ENCODE measurements at regions not wholly inside any gene's neighbourhood (a gene's known extent, or its start where the extent isn't known, plus 50 kb on each side); places are given as distances from the start of the nearest gene placed in this dataset.

GRCh38 chr3:81308306-81308705, 453.1 kb downstream of the GBE1 start:
- no peaks in the 10 kb centered on the region for H3K36me3 ChIP-seq
- DNase-seq (ENCODE audit: extremely low spot score), result no peak
- no peaks in the 10 kb centered on the region for H3K9me3 ChIP-seq
- H3K27me3 ChIP-seq, result no peaks in the 10 kb centered on the region
- no peak for TF ChIP-seq POLR2AphosphoS5 (IDR thresholded peaks at IDR 0.05)
- TF ChIP-seq POLR2A (IDR thresholded peaks at IDR 0.05; ENCODE audit: low read depth), result no peak
- no peak for TF ChIP-seq CTCF (IDR thresholded peaks at IDR 0.05)
- no peak for TF ChIP-seq EP300 (IDR thresholded peaks at IDR 0.05)
- no peak overlapping the region for H3K4me3 ChIP-seq
- no peak overlapping the region for H3K27ac ChIP-seq (replicated peaks in 1 of 4)
- intact Hi-C loops (cut with DNase I), result no loop called here
- WGBS, result 94% methylated on average over 1 of the region's 1 CpG
- no peaks in the 10 kb centered on the region for H3K4me1 ChIP-seq

GRCh38 chr3:81307221-81307620, 454.2 kb downstream of the GBE1 start:
- TF ChIP-seq POLR2AphosphoS5 (IDR thresholded peaks at IDR 0.05), result no peak
- no peak for TF ChIP-seq POLR2A (IDR thresholded peaks at IDR 0.05; ENCODE audit: low read depth)
- TF ChIP-seq CTCF (IDR thresholded peaks at IDR 0.05), result no peak
- TF ChIP-seq EP300 (IDR thresholded peaks at IDR 0.05), result no peak
- Histone ChIP-seq H3K36me3 (no peaks in the 10 kb centered on the region), H3K27me3 (no peaks in the 10 kb centered on the region), H3K4me3 (no peak overlapping the region), H3K4me1 (no peaks in the 10 kb centered on the region), H3K9me3 (no peaks in the 10 kb centered on the region), H3K27ac (replicated peaks in 1 of 4) (no peak overlapping the region)
- DNase-seq (ENCODE audit: extremely low spot score), result no peak
- intact Hi-C loops (cut with DNase I), result no loop called here
- WGBS, result 100% methylated on average over 1 of the region's 1 CpG

- no peaks in the 10 kb centered on the region for H3K9me3 ChIP-seq
- no peak overlapping the region for H3K27ac ChIP-seq (replicated peaks in 1 of 4)
- no peak for DNase-seq (ENCODE audit: extremely low spot score)
- TF ChIP-seq POLR2A (IDR thresholded peaks at IDR 0.05; ENCODE audit: low read depth) (no peak), EP300 (IDR thresholded peaks at IDR 0.05) (no peak), POLR2AphosphoS5 (IDR thresholded peaks at IDR 0.05) (no peak), CTCF (IDR thresholded peaks at IDR 0.05) (no peak)
- no peaks in the 10 kb centered on the region for H3K27me3 ChIP-seq
- WGBS, result 93% methylated on average over 2 of the region's 2 CpGs
- H3K4me1 ChIP-seq, result no peaks in the 10 kb centered on the region
- intact Hi-C loops (cut with DNase I), result no loop called here
- no peaks in the 10 kb centered on the region for H3K36me3 ChIP-seq
- no peak overlapping the region for H3K4me3 ChIP-seq
Measured at GRCh38 chr3:81303321-81303720, 458.1 kb downstream of the GBE1 start.

- Histone ChIP-seq H3K9me3 (no peaks in the 10 kb centered on the region), H3K27ac (replicated peaks in 1 of 4) (no peak overlapping the region), H3K36me3 (no peaks in the 10 kb centered on the region), H3K4me3 (no peak overlapping the region), H3K27me3 (no peaks in the 10 kb centered on the region), H3K4me1 (no peaks in the 10 kb centered on the region)
- WGBS, result 4% methylated on average over 1 of the region's 1 CpG
- intact Hi-C loops (cut with DNase I), result no loop called here
- peak; percentile 30 to 64 (median 45) for TF ChIP-seq CTCF (IDR thresholded peaks at IDR 0.05)
- TF ChIP-seq EP300 (IDR thresholded peaks at IDR 0.05), result no peak
- no peak for TF ChIP-seq POLR2A (IDR thresholded peaks at IDR 0.05; ENCODE audit: low read depth)
- TF ChIP-seq POLR2AphosphoS5 (IDR thresholded peaks at IDR 0.05), result no peak
- DNase-seq (ENCODE audit: extremely low spot score), result no peak
Measured at GRCh38 chr3:81302045-81302444, 459.4 kb downstream of the GBE1 start.

GRCh38 chr3:81301230-81301629, 460.2 kb downstream of the GBE1 start:
- no peak overlapping the region for H3K4me3 ChIP-seq
- 89% methylated on average over 1 of the region's 1 CpG for WGBS
- intact Hi-C loops (cut with DNase I), result no loop called here
- no peaks in the 10 kb centered on the region for H3K9me3 ChIP-seq
- no peaks in the 10 kb centered on the region for H3K27me3 ChIP-seq
- DNase-seq (ENCODE audit: extremely low spot score), result no peak
- H3K36me3 ChIP-seq, result no peaks in the 10 kb centered on the region
- no peak overlapping the region for H3K27ac ChIP-seq (replicated peaks in 1 of 4)
- no peaks in the 10 kb centered on the region for H3K4me1 ChIP-seq
- no peak for TF ChIP-seq EP300 (IDR thresholded peaks at IDR 0.05)
- no peak for TF ChIP-seq POLR2A (IDR thresholded peaks at IDR 0.05; ENCODE audit: low read depth)
- no peak for TF ChIP-seq CTCF (IDR thresholded peaks at IDR 0.05)

All from esophagus muscularis mucosa (tissue), 4 donors.